ENCODE measurements at regions not wholly inside any gene's neighbourhood (a gene's known extent, or its start where the extent isn't known, plus 50 kb on each side); places are given as distances from the start of the nearest gene placed in this dataset.

DNA sequence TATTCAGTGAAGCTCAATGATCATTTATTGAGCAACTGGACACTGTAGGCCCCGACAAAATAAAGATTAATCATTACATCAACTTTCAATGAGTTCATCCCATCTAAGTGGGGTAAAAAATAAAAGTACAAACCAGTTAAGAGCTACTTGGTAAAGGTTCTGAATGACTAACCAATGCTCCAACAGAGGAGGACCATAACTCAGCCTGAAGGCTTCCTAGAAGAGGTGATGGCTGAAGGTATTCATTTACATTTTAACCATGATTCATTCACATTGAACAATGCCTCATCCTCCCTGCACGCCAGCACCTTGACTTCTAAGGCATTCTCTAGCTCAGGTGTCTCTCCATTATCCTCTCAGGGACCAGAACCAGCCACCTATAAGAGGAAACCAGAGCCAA lies 201.4 kb downstream of the ZNF462 start:
- DNase-seq (no peak), ATAC-seq (no peak)
- intact Hi-C loops (cut with DNase I): no loop called here

GRCh38 chr9:107065549-107065948 lies 202.6 kb downstream of the ZNF462 start:
- intact Hi-C loops (cut with DNase I): no loop called here

DNA sequence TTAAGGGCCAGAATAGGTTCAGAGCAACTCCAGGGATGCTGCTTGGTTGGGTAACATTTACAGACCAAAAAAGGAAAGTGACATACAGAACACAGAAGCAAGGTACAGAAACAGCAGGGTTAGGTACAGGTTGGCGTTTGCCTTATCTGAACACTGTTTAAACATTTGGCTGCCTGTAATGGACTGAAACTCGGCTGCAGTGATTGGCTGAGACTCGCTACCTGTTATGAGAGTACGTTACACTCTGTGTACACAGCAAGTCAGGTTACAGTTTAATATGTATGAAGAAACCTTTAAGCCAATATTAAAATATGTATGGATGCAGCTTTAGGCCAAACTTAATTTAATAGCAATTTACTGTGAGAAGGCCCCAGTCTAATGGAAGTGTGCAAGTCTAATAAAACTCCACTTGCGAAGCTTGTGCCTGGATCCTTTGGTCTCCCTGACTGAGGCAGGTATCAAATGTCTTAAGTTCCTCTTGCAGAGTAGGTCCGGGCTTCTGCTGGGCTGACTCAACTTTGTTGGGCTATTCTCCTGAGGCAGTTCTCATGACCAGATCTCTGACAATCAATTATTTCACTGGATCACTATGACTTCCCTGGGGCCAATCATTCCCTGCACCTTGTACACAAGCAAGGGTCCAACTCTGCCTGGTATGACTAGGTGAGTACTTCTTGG lies 204.9 kb downstream of the ZNF462 start:
- ATAC-seq: no peak
- DNase-seq: no peak
- intact Hi-C loops (cut with DNase I): no loop called here

More at GRCh38 chr9:107065549-107065948, 202.6 kb downstream of the ZNF462 start:
- DNase-seq (no peak), ATAC-seq (no peak)

DNA sequence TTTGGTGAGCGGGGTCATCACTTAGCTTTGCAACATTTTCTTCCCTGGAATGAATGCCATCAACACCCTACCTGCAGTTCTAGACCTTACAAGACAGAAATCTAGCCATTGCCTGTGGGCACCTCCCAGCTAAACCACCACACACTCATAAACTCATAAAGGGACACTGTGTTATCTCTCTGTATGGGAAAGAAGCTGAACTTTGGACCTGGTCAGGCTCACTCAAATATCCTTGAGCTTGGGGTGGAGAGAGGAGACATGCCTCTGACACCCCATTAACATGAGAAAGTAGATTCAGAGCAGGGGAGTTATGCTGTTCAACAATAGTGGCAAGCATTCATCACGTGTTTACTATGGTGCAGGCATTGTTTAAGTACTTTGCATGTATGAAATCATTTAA lies 205.6 kb downstream of the ZNF462 start:
- no peak for DNase-seq
- intact Hi-C loops (cut with DNase I): no loop called here
- ATAC-seq: no peak

- intact Hi-C loops (cut with DNase I): no loop called here
- ATAC-seq (no peak), DNase-seq (no peak)
These were observed 207.6 kb downstream of the ZNF462 start for GRCh38 chr9:107070586-107070985.

GRCh38 chr9:107078061-107078460 lies 205.0 kb upstream of the RAD23B start:
- DNase-seq (no peak), ATAC-seq (no peak)
- intact Hi-C loops (cut with DNase I): no loop called here

DNA sequence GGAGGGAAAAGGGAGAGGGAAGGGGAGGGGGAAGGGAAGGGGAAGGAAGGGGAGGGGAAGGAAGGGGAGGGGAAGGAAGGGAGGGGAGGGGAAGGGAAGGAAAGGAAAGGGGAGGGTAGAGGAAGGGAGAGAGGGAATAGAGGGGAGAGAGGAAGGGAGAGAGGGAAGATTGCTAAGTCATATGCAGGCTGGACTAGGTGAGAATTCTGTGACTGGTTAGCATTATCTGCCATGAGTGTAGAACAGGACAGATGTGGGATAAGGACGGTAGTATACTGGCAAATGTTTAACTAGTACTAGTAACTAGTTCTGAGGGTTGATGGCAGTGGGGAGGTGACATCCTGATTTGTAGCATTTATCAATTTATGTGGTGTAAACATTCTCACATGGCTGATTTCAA lies 203.5 kb upstream of the RAD23B start:
- no peak for DNase-seq
- intact Hi-C loops (cut with DNase I): no loop called here
- no peak for ATAC-seq

- no peak for DNase-seq
- no peak for ATAC-seq
- intact Hi-C loops (cut with DNase I): no loop called here
These were observed 202.9 kb upstream of the RAD23B start for GRCh38 chr9:107080130-107080529.

- no peak for DNase-seq
- intact Hi-C loops (cut with DNase I): no loop called here
- ATAC-seq: no peak
These were observed 196.6 kb upstream of the RAD23B start for GRCh38 chr9:107086460-107086859.

- intact Hi-C loops (cut with DNase I): no loop called here
- ATAC-seq (no peak), DNase-seq (no peak)
These were observed 195.9 kb upstream of the RAD23B start for GRCh38 chr9:107087222-107087621.

DNA sequence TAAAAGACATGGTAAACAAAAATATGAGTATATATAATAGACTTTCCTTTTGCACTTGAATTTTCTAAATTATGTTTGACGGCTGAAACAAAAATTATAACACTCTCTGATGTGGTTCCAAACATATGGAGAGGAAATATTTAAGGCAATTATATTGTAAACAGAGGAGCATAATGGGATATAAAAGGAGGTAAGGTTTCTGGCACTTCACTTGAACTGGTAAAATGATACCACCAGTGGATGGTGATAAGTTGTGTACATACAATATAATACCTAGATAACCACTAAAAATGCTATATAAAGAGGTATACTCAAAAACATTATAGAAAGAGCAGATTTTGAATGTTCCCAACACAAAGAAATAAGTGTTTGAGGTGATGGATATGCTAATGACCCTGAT lies 192.9 kb upstream of the RAD23B start:
- intact Hi-C loops (cut with DNase I): no loop called here
- DNase-seq: no peak
- ATAC-seq: no peak

GRCh38 chr9:107093365-107094060 lies 189.6 kb upstream of the RAD23B start:
- DNase-seq (no peak), ATAC-seq (no peak)
- intact Hi-C loops (cut with DNase I): no loop called here

DNA sequence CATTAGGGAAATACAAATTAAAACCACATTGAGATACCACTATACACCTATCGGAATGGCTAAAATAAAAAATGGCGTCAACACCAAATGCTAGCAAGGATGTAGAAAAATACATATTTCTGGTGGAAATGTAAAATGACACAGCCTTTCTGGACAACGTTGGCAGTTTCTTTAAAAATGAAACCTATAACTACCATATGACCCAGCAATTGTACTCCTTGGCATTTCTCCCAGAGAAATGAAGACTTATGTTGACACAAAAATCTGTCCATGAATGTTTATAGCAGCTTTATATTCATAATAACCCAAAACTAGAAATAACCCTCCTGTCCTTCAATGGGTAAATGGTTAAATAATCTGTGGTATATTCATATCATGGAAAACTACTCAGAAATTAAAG lies 188.7 kb upstream of the RAD23B start:
- DNase-seq (no peak), ATAC-seq (no peak)
- intact Hi-C loops (cut with DNase I): no loop called here

DNA sequence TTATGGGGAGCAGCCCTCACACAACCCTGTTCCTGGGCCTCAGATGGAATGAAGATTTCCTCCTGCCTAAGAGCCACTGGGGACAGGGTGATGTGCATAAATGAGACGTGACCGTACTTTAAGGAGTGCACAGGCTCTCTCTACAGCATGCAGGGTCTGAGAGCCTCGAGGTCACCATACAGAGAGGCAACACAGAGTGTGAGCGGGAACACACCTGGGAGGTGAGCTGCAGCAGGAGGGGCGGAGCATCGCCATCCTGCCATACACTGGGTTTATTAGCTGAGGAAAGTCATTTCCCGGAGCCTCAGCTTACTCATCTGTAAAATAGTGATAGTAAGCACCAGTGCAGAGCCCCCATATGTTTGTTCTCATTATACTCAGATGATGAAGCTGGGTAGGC lies 182.5 kb upstream of the RAD23B start:
- no peak for ATAC-seq

GRCh38 chr9:107102011-107102410 lies 181.1 kb upstream of the RAD23B start:
- no peak for ATAC-seq
- no peak for DNase-seq
- intact Hi-C loops (cut with DNase I): no loop called here

More for the DNA sequence above, 182.5 kb upstream of the RAD23B start:
- DNase-seq: no peak
- intact Hi-C loops (cut with DNase I): no loop called here

DNA sequence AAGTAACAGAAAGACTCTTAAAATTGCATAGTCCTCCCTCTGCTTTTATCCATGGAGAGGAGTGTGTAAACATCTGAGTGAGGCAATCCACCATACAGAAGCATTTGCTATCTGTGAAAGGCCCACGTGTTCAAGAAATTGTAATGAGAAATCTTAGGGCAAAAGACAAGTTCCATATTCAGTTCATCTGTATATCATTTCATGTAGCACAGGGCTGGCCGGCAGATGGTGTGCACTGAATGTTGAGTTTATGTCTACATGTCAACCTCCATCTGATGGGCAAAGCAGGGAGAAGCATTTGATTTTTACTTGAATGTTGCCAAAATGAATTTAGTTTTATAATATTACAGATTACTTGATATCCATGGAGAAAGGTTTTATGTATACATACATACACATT lies 179.5 kb upstream of the RAD23B start:
- intact Hi-C loops (cut with DNase I): no loop called here
- ATAC-seq (no peak), DNase-seq (no peak)

DNA sequence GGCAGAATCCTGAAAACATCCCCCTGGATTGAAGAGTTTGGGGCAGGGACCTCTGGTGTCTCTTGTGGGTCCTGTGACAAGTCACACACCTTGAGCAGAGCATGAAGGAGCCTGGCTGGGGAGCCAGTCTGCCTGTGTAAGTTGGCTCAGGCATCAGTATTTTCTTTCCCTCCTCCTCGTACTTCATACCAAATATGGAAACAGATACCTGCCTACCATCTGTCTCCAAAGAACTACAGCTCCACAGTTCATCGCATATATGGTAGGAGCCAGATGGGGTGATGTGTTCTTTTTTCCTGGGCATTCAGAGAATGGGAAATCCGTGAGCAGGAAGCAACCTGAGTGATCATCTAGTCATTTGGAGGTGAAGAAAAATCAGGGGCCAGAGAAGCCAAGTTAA lies 177.3 kb upstream of the RAD23B start:
- intact Hi-C loops (cut with DNase I): no loop called here

DNA sequence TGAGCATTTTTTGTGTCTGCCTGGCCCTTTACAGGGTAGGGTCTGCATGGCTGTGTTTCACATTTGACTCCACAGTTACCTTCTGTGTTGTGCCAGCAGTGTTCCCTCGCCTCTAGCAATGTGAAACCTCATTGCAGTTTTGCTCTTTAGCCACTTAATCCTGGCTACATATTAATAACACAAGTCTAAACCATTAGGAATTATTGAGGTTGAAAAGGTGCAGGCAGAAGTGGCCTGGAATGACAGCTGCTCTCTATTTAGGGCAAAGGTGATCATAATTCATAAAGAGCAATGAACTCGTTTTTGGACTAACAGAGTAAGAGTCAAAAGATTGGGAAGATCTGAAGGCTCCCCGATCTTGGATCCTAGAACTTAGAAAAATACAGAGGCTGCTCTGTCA lies 176.7 kb upstream of the RAD23B start:
- intact Hi-C loops (cut with DNase I): no loop called here
- DNase-seq (no peak), ATAC-seq (no peak)

More for the DNA sequence above, 177.3 kb upstream of the RAD23B start:
- DNase-seq: no peak
- no peak for ATAC-seq

- intact Hi-C loops (cut with DNase I): no loop called here
- DNase-seq: no peak
- no peak for ATAC-seq
These were observed 174.5 kb upstream of the RAD23B start for GRCh38 chr9:107108342-107109130.

DNA sequence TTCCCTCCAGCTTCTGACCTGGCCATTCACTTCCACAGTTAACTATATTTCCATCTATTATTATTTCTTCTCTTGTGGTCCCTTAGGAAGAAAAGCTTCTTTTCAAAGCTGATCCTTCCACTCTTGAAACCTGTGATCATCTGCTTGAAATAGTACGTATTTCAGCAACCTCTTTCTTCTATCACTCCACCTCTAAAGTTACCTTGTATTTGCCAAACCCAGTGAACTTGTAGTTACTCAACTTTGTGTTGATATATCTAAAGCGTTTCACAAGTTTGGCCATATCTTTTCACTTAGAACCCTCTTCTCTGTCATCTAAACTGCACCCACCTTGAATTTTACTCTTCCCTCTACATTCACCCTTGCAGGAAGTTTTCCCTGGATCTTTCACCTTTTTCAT lies 173.8 kb upstream of the RAD23B start:
- intact Hi-C loops (cut with DNase I): no loop called here
- no peak for ATAC-seq
- no peak for DNase-seq
